NCI-H1417 treated with DMSO at 0.1 percent for 48 hours (cell line): ENCODE measurements at regions not wholly inside any gene's neighbourhood (a gene's known extent, or its start where the extent isn't known, plus 50 kb on each side); places are given as distances from the start of the nearest gene placed in this dataset.

Experiments used
- DNase-seq: peaks from one replicate; lab custom pipeline; 2025; lab: John Stamatoyannopoulos, UW

- DNase-seq: no peak
Measured at GRCh38 chr7:31171984-31172383, 119.9 kb downstream of the ADCYAP1R1 start.

DNA sequence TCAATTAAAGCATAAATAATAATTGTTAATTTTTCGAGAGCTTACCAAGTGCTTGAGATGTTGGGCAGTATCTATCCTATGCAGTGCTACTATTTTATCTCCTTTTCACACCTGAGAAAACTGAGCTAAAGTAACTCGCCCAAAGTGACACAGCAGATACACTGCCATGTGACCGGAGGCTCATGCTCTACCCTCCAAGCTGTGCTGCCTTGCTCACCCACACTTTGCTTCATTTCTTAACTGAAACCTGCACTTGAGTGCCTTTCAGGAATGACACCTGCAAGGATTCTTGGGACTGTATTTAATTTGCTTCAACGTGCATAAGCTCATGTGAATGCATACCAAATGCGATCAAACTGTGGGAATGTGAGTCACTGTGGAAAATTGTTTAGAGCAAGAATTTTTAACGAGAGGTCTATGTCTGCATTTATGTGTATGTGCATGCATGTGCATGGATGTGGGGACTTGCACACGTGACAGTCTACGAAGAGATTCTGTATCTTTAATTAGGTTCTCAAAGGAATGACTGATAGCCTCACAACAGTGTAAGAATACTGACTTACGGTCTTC, 119.2 kb downstream of the ADCYAP1R1 start:
- no peak for DNase-seq
